HG03025 (cell line): ENCODE measurements at regions not wholly inside any gene's neighbourhood (a gene's known extent, or its start where the extent isn't known, plus 50 kb on each side); places are given as distances from the start of the nearest gene placed in this dataset.

ENCODE experiments used
- ATAC-seq: cut with Tn5 transposase; IDR thresholded peaks from one replicate; pipeline ENCODE4 v1.9.1; 2021; ENCODE audit warnings: mild to moderate bottlenecking, moderate library complexity; ENCODE audit not compliant: unreplicated experiment, low FRiP score

GRCh38 chr4:149136951-149137620, 678.6 kb downstream of the IQCM start:
- ATAC-seq: no peak

- no peak for ATAC-seq
Observed at GRCh38 chr4:149135062-149135461, 680.6 kb downstream of the IQCM start.

- ATAC-seq: no peak
Observed at GRCh38 chr4:149121023-149121404, 678.8 kb upstream of the NR3C2 start.

GRCh38 chr4:149120331-149121022, 678.3 kb upstream of the NR3C2 start:
- no peak for ATAC-seq

DNA sequence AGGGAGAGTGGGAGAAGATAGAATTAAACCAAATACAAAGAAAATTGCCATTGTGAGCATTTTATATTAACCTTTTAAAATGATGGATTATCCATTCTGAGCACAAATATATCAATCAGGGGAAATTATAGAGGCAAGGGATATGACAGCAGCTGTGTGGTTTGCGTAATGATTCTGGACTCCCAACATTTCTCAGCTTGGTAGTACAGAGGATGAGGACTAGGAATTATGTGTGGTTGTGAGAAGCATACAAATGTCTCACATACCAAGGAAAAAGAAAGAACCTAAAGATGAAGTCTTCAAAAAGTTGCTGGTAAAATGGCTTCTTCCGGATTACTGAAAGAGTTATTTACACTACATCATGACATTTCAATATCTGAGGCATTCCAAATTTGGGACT, 674.6 kb upstream of the NR3C2 start:
- no peak for ATAC-seq

GRCh38 chr4:149113804-149114430, 671.7 kb upstream of the NR3C2 start:
- no peak for ATAC-seq

DNA sequence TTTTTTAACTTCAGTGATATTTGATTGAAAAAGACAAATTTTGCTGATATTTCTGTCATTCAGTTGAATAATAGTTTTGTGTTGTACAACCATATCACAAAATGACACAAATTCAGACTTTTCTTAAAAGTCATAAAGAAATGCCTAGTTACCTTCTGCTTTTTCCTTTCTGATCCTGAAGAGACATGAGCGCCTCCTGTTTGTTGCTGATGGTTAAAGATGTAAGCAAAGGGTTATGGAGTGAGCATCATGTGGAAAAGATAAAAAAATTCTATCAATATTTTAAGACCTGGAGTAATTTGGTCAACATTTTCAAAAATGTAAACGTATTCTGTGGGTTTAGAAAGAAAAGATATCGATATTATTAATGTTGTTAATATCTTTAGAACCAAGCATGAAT, 669.9 kb upstream of the NR3C2 start:
- ATAC-seq: no peak

DNA sequence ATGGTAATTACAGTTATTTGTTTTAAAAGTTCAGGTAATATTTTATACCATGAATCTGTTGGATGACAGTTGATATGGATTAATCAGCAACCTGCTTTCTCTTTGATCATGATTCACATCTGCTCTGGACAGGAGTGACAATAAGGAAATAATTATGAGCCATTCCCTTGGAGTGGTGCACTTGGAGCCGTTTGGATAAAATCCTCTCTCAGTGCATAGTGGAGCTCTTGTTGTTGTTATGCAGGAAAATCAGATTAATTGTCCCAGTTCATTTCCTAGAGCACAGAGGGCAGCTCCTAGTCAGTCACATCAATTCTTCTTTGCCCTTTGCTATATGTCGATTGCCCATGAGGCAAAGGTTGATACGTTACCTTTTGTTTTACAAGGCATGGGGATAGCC, 668.3 kb upstream of the NR3C2 start:
- ATAC-seq: no peak

DNA sequence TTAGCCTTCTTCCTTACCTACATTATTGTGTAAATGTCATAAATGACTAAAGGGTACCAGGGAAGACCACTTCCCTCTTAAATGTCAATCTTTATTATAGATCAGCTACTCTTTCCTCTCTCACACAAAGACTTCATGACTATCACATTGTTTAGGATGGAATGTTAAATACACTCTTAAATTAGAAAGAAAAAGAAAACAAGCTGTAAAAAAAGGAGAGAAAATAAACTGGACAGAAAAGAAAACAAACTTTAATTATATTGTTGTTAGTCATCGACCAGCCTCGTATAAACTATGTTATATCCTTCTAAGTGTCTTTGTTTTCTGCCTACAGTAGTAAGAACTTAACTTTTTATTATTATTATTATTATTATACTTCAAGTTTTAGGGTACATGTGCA, 666.4 kb upstream of the NR3C2 start:
- ATAC-seq: no peak

DNA sequence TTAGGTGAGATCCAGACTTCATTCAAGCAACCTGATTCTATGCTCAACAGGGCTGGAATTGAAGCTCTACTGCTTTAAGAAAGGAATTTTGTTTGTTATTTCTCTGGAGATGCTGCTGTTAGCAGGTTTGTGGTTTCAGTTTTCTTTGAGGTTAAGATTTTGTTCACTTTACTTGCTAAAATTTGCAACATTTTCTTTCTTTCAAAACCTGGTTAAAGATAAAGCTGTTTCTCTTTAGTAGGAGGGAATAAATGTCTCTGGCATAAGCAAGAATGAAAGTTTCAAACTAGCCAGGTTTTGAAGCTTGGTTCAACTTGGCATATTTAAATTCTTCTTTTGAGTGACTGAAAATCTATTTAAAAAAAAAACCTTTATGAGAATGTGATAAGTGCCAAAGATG, 660.6 kb upstream of the NR3C2 start:
- no peak for ATAC-seq

DNA sequence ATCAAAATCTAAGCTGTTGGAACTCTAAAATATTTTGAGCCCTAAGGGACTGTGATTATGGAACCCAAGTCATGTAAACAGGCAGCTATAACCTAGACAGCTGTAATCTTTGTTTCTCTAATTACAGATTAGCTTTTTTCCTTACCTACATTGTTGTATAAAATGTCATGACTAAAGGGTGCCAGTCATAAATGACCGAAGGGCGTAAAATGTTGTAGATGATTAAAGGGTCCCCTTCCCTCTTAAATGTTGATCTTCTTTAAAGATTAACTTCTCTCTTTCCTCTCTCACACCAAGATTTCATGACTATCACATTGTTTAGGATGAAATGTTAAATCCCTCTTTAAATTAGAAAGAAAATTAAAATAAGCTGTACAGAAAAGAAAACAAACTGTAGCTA, 659.4 kb upstream of the NR3C2 start:
- no peak for ATAC-seq

- ATAC-seq: no peak
Observed at GRCh38 chr4:149095811-149096210, 653.6 kb upstream of the NR3C2 start.

DNA sequence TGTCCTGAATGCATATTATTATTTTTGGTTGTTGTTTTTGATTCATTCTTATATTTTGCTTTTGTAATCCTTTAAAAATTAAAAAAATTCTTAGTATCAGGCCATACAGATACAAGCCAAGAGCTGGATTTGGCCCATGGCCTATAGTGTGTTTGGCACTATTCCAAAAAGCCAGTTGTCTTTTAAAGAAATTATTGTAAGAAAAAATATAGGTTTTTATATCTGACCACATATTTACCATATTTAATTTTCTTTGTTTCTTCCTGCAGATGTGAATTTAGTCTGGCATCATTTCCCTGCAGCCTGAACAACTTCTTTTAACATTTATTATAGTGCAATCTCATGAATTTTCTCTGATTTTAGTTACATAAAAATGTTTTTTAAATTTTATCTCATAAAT, 652.8 kb upstream of the NR3C2 start:
- no peak for ATAC-seq

DNA sequence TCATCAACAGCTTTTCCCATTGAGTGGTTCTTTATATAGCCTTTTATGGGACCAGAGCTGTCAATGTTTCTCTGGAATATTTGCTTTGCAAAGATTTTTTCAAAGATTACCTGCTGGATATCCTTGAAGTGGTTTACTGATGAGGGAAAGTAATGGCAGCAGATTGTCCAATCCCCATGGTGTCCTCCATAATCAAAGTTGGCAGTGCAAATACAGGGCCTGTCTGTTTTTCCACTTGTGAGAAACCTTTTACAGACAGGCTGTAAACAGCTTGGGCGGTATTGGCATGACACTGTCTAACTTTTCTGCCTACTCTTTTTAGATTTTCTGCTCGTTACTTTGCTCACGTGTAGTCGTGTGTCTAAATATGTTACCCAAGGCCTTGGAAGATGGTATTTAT, 641.9 kb upstream of the NR3C2 start:
- ATAC-seq: no peak

- ATAC-seq: no peak
Observed at GRCh38 chr4:149077181-149077580, 635.0 kb upstream of the NR3C2 start.

DNA sequence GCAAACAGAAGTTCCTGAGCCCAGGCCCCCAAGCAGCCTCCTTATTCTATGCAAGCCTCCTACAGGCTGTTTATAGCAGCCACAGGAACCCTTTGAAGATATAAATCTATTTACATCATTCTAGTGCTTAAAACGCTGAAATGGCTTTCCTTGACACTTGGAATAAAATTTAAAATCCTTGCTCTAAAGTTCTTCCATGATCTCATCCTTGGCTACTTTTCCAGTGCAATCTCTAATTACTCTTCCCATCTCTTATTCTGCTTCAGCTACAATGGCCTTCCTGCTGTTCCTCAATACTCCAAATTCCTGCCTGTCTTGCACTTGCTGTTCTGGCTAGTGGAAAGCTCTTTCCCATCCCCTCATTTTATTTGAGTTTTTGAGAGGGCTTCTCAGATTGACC, 634.2 kb upstream of the NR3C2 start:
- ATAC-seq: no peak

DNA sequence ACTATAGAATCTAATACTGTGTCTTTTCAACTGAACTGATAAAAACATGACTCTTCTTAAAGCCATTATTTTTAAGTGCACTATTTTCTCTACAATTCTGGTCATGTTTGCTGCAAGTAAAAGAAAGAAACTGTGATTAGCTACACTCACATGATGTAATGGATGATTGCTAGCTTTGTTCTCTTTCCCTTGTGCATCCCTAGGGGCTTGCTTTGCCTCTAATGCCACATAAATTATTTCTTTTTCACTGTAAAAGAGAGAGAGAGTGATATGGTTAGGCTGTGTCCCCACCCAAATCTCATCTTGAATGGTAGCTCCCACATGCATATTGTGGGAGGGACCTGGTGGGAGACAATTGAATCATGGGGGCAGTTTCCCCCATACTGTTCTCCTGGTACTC, 630.2 kb upstream of the NR3C2 start:
- ATAC-seq: no peak

- no peak for ATAC-seq
Observed at GRCh38 chr4:149065753-149066152, 623.5 kb upstream of the NR3C2 start.

DNA sequence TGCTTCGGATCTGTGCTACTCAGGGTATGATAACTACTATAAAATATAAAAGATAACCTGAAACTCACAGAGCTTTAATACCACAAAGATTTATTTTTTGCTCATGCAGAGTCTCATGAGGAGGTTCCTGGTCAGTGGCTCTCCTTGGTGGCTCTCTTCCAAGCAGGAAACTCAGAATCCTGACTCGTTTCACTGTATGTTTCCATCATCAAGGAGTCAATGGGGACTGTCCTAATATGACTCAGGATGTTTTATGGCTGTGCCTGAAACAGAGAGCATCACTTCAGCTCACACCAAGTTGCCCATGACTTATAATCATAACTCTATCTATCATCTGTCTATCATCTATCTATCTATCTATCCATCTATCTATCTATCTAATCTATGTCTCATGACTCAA, 620.8 kb upstream of the NR3C2 start:
- no peak for ATAC-seq

- no peak for ATAC-seq
Observed at GRCh38 chr4:149057594-149057993, 615.4 kb upstream of the NR3C2 start.

DNA sequence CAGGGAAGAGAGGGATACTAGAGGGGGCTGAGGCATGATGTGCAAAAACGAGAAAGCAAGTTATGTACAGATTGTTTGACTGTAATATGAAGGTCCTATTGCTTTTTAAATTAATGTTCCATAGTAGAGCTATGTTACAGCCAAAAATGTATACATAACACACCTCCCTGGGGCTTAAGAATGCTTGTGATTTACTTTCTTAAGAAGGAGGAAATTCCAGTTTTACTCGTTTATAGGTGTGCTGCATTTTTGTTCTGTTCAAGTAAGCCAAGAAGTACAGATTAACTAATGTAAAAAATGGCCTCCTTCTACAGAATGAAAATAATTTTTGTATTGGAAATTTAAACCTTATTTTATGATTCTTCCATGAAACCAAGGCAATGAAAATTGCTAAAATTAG, 614.4 kb upstream of the NR3C2 start:
- ATAC-seq: no peak

DNA sequence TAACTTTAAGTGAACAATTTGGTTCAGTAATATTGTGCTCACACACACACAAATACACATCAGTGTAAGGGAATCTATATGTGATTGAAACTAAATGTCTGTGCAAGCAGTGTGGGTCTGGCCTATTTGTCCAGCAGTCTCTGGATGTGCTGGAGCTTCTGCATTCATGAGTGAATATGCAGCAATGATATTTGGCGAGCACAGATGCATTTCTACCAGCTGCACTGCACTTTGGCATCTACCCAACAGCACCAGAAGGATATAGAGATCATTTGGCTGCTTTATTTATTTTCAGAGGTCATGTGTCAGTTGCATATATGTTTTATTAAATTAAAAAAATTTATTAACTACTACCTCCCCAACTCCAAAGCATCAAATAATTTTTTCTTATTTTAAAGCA, 613.4 kb upstream of the NR3C2 start:
- no peak for ATAC-seq
